HG03342 (cell line): ENCODE measurements at regions not wholly inside any gene's neighbourhood (a gene's known extent, or its start where the extent isn't known, plus 50 kb on each side); places are given as distances from the start of the nearest gene placed in this dataset.

Source experiments
- ATAC-seq: cut with Tn5 transposase; IDR thresholded peaks from one replicate; pipeline ENCODE4 v1.9.1; 2021; ENCODE audit warnings: mild to moderate bottlenecking, moderate library complexity; ENCODE audit not compliant: unreplicated experiment

- no peak for ATAC-seq
Observed at GRCh38 chr5:2506603-2507002, 244.9 kb downstream of the IRX2 start.

GRCh38 chr5:2505217-2505616 lies 246.3 kb downstream of the IRX2 start:
- no peak for ATAC-seq

GRCh38 chr5:2502970-2503594 lies 248.4 kb downstream of the IRX2 start:
- no peak for ATAC-seq

- no peak for ATAC-seq
Observed at GRCh38 chr5:2499917-2500316, 251.6 kb downstream of the IRX2 start.

- no peak for ATAC-seq
Observed at GRCh38 chr5:2496891-2497290, 254.6 kb downstream of the IRX2 start.

- ATAC-seq = no peak
Observed at GRCh38 chr5:2496126-2496525, 255.4 kb downstream of the IRX2 start.

- no peak for ATAC-seq
Observed at GRCh38 chr5:2493356-2493755, 258.1 kb downstream of the IRX2 start.

- no peak for ATAC-seq
Observed at GRCh38 chr5:2492476-2492875, 259.0 kb downstream of the IRX2 start.

GRCh38 chr5:2491846-2492245 lies 259.6 kb downstream of the IRX2 start:
- ATAC-seq = no peak

GRCh38 chr5:2489306-2489705 lies 262.2 kb downstream of the IRX2 start:
- no peak for ATAC-seq

GRCh38 chr5:2488593-2488992 lies 262.9 kb downstream of the IRX2 start:
- no peak for ATAC-seq

- ATAC-seq = no peak
Observed at GRCh38 chr5:2487152-2487763, 264.2 kb downstream of the IRX2 start.

GRCh38 chr5:2486373-2486772 lies 265.1 kb downstream of the IRX2 start:
- ATAC-seq = no peak

GRCh38 chr5:2482778-2483177 lies 268.7 kb downstream of the IRX2 start:
- ATAC-seq = no peak

GRCh38 chr5:2480871-2481270 lies 270.6 kb downstream of the IRX2 start:
- no peak for ATAC-seq

GRCh38 chr5:2475902-2476301 lies 275.6 kb downstream of the IRX2 start:
- ATAC-seq = no peak

- no peak for ATAC-seq
Observed at GRCh38 chr5:2472670-2473069, 278.8 kb downstream of the IRX2 start.

GRCh38 chr5:2471152-2471879 lies 280.2 kb downstream of the IRX2 start:
- no peak for ATAC-seq

- no peak for ATAC-seq
Observed at GRCh38 chr5:2466966-2467365, 284.5 kb downstream of the IRX2 start.

GRCh38 chr5:2465383-2465782 lies 286.1 kb downstream of the IRX2 start:
- no peak for ATAC-seq

GRCh38 chr5:2464141-2464540 lies 287.3 kb downstream of the IRX2 start:
- ATAC-seq = no peak
